ENCODE measurements at regions not wholly inside any gene's neighbourhood (a gene's known extent, or its start where the extent isn't known, plus 50 kb on each side); places are given as distances from the start of the nearest gene placed in this dataset.

- no peak overlapping the region for H2AK5ac ChIP-seq (ENCODE audit: low read length, severe bottlenecking)
- H3K36me3 ChIP-seq (ENCODE audit: control insufficient read depth in 1 of 2, insufficient read depth in 2 of 2, low read depth in 1 of 2, low read length in 2 of 2) = no peaks in the 10 kb centered on the region
- H2BK5ac ChIP-seq (ENCODE audit: low read depth, low read length, poor library complexity, severe bottlenecking) = no peak overlapping the region
- H3K4ac ChIP-seq (ENCODE audit: low read depth in 1 of 2, low read length in 2 of 2) = no peak overlapping the region
- no peaks in the 10 kb centered on the region for H3K79me1 ChIP-seq (replicated peaks; ENCODE audit: low read length, poor library complexity, severe bottlenecking)
- H2BK15ac ChIP-seq (ENCODE audit: low read depth, poor library complexity, severe bottlenecking) = no peak overlapping the region
- no peak for DNase-seq
- no peak overlapping the region for H2BK120ac ChIP-seq (ENCODE audit: low read depth, low read length)
- no peak overlapping the region for H3K4me2 ChIP-seq (ENCODE audit: low read length, poor library complexity, severe bottlenecking)
- no peak overlapping the region for H4K91ac ChIP-seq (ENCODE audit: low read length)
- H3K18ac ChIP-seq (ENCODE audit: low read depth in 1 of 2, low read length in 2 of 2) = no peak overlapping the region
- WGBS = 97% methylated on average over 4 of the region's 5 CpGs
- peaks cover 8% of the 10 kb centered on the region for H3K4me1 ChIP-seq (ENCODE audit: control insufficient read depth, insufficient read depth, low read depth, low read length)
- no peak overlapping the region for H3K9ac ChIP-seq (ENCODE audit: low read length)
- no peak overlapping the region for H3K27ac ChIP-seq (ENCODE audit: low read length, poor library complexity, severe bottlenecking)
- no peak overlapping the region for H2AFZ ChIP-seq (ENCODE audit: low read depth, low read length)
- H4K8ac ChIP-seq (ENCODE audit: low read length) = no peak overlapping the region
- no peak overlapping the region for H3K14ac ChIP-seq (ENCODE audit: low read length in 2 of 2)
- no peak overlapping the region for H3K23ac ChIP-seq (ENCODE audit: low read length in 2 of 2)
- no peak overlapping the region for H2BK12ac ChIP-seq (ENCODE audit: low read length in 2 of 2)
- H3K27me3 ChIP-seq (ENCODE audit: control insufficient read depth in 1 of 2, insufficient read depth in 1 of 2, low read length in 2 of 2) = no peaks in the 10 kb centered on the region
- H3K4me3 ChIP-seq (ENCODE audit: insufficient read depth in 1 of 2, low read depth in 1 of 2, low read length in 2 of 2) = no peak overlapping the region
- H3K9me3 ChIP-seq (ENCODE audit: control insufficient read depth, low read length) = peaks cover 4% of the 10 kb centered on the region
These were observed 189.2 kb upstream of the IER5L start for GRCh38 chr9:129367287-129367686.

GRCh38 chr9:129365196-129365595, 187.1 kb upstream of the IER5L start:
- H3K79me1 ChIP-seq (replicated peaks; ENCODE audit: low read length, poor library complexity, severe bottlenecking) = no peaks in the 10 kb centered on the region
- H3K9me3 ChIP-seq (ENCODE audit: control insufficient read depth, low read length) = peaks cover 4% of the 10 kb centered on the region
- H2BK120ac ChIP-seq (ENCODE audit: low read depth, low read length) = no peak overlapping the region
- H3K27ac ChIP-seq (ENCODE audit: low read length, poor library complexity, severe bottlenecking) = no peak overlapping the region
- no peak overlapping the region for H3K23ac ChIP-seq (ENCODE audit: low read length in 2 of 2)
- H3K4me2 ChIP-seq (ENCODE audit: low read length, poor library complexity, severe bottlenecking) = no peak overlapping the region
- no peak overlapping the region for H2AK5ac ChIP-seq (ENCODE audit: low read length, severe bottlenecking)
- no peak for DNase-seq
- H2BK5ac ChIP-seq (ENCODE audit: low read depth, low read length, poor library complexity, severe bottlenecking) = no peak overlapping the region
- no peak overlapping the region for H2BK12ac ChIP-seq (ENCODE audit: low read length in 2 of 2)
- no peak overlapping the region for H2AFZ ChIP-seq (ENCODE audit: low read depth, low read length)
- peak overlapping the region in 1 of 2 experiments; percentile 32 for H3K4me3 ChIP-seq (ENCODE audit: insufficient read depth in 1 of 2, low read depth in 1 of 2, low read length in 2 of 2)
- H4K8ac ChIP-seq (ENCODE audit: low read length) = no peak overlapping the region
- H3K18ac ChIP-seq (ENCODE audit: low read depth in 1 of 2, low read length in 2 of 2) = no peak overlapping the region
- H3K36me3 ChIP-seq (ENCODE audit: control insufficient read depth in 1 of 2, insufficient read depth in 2 of 2, low read depth in 1 of 2, low read length in 2 of 2) = no peaks in the 10 kb centered on the region
- no peak overlapping the region for H2BK15ac ChIP-seq (ENCODE audit: low read depth, poor library complexity, severe bottlenecking)
- H3K9ac ChIP-seq (ENCODE audit: low read length) = peak overlapping the region; percentile 67
- no peak overlapping the region for H3K14ac ChIP-seq (ENCODE audit: low read length in 2 of 2)
- no peak overlapping the region for H4K91ac ChIP-seq (ENCODE audit: low read length)
- H3K27me3 ChIP-seq (ENCODE audit: control insufficient read depth in 1 of 2, insufficient read depth in 1 of 2, low read length in 2 of 2) = no peaks in the 10 kb centered on the region
- WGBS = 70% methylated on average over 3 of the region's 5 CpGs
- peaks cover 15% of the 10 kb centered on the region for H3K4me1 ChIP-seq (ENCODE audit: control insufficient read depth, insufficient read depth, low read depth, low read length)
- H3K4ac ChIP-seq (ENCODE audit: low read depth in 1 of 2, low read length in 2 of 2) = no peak overlapping the region

GRCh38 chr9:129363216-129363873, 185.3 kb upstream of the IER5L start:
- Histone ChIP-seq H2AK5ac (ENCODE audit: low read length, severe bottlenecking) (peak overlapping the region; percentile 84), H3K4me2 (ENCODE audit: low read length, poor library complexity, severe bottlenecking) (no peak overlapping the region), H2BK15ac (ENCODE audit: low read depth, poor library complexity, severe bottlenecking) (no peak overlapping the region), H3K9me3 (ENCODE audit: control insufficient read depth, low read length) (no peaks in the 10 kb centered on the region), H2BK12ac (ENCODE audit: low read length in 2 of 2) (no peak overlapping the region), H3K18ac (ENCODE audit: low read depth in 1 of 2, low read length in 2 of 2) (peak overlapping the region; percentile 1 to 43), H3K36me3 (ENCODE audit: control insufficient read depth in 1 of 2, insufficient read depth in 2 of 2, low read depth in 1 of 2, low read length in 2 of 2) (no peaks in the 10 kb centered on the region), H3K23ac (ENCODE audit: low read length in 2 of 2) (no peak overlapping the region), H2BK120ac (ENCODE audit: low read depth, low read length) (no peak overlapping the region), H3K79me1 (replicated peaks; ENCODE audit: low read length, poor library complexity, severe bottlenecking) (no peaks in the 10 kb centered on the region), H3K9ac (ENCODE audit: low read length) (no peak overlapping the region), H3K27me3 (ENCODE audit: control insufficient read depth in 1 of 2, insufficient read depth in 1 of 2, low read length in 2 of 2) (no peaks in the 10 kb centered on the region), H3K14ac (ENCODE audit: low read length in 2 of 2) (no peak overlapping the region), H2AFZ (ENCODE audit: low read depth, low read length) (no peak overlapping the region), H3K4ac (ENCODE audit: low read depth in 1 of 2, low read length in 2 of 2) (no peak overlapping the region), H4K8ac (ENCODE audit: low read length) (peak overlapping the region; percentile 62), H3K4me1 (ENCODE audit: control insufficient read depth, insufficient read depth, low read depth, low read length) (peaks cover 17% of the 10 kb centered on the region), H2BK5ac (ENCODE audit: low read depth, low read length, poor library complexity, severe bottlenecking) (no peak overlapping the region), H3K4me3 (ENCODE audit: insufficient read depth in 1 of 2, low read depth in 1 of 2, low read length in 2 of 2) (no peak overlapping the region), H4K91ac (ENCODE audit: low read length) (no peak overlapping the region), H3K27ac (ENCODE audit: low read length, poor library complexity, severe bottlenecking) (no peak overlapping the region)
- 88% methylated on average over 9 of the region's 10 CpGs for WGBS
- DNase-seq = no peak

DNA sequence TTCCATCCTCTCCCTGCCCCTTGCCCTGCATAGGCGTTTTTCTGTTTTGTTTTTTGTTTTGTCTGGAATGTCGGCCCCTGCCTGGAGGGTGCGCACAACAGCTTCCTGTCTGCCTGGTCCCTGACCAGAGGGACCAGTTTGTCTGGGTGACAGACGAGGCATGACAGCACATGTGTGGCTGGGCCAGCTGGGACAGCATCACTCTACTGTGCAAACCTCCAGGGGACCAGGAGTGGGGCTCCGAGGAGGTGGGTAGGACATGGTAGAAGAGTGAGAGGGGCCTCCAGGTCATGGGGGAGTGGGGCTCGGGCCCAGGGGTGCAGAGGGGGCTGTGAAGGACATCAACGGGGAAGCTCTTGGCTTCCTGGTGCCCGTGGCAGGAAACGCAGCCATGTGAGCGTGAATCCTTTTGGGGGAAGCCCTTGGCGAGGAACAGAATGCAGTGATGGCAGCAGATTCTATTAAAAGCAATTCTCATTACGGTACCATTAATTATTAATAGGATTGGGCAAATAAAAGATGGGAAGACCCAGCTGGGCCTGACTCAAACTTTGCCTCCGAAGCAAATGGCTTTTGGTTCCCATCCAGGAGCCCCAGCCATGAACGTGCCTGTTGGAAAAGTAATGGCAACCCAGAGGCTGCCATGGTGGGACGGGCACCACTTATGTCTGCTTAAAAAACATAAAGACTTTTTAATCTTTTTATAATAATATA, 184.4 kb upstream of the IER5L start:
- no peaks in the 10 kb centered on the region for H3K36me3 ChIP-seq (ENCODE audit: control insufficient read depth in 1 of 2, insufficient read depth in 2 of 2, low read depth in 1 of 2, low read length in 2 of 2)
- H4K8ac ChIP-seq (ENCODE audit: low read length) = peak overlapping the region; percentile 71
- H3K27me3 ChIP-seq (ENCODE audit: control insufficient read depth in 1 of 2, insufficient read depth in 1 of 2, low read length in 2 of 2) = no peaks in the 10 kb centered on the region
- peak overlapping the region; percentile 15 for H2BK120ac ChIP-seq (ENCODE audit: low read depth, low read length)
- H3K4ac ChIP-seq (ENCODE audit: low read depth in 1 of 2, low read length in 2 of 2) = peak overlapping the region; percentile 68 to 72
- no peak overlapping the region for H3K9ac ChIP-seq (ENCODE audit: low read length)
- peaks cover 17% of the 10 kb centered on the region for H3K4me1 ChIP-seq (ENCODE audit: control insufficient read depth, insufficient read depth, low read depth, low read length)
- peak overlapping the region in 1 of 2 experiments; percentile 22 for H3K14ac ChIP-seq (ENCODE audit: low read length in 2 of 2)
- DNase-seq = no peak
- H2AFZ ChIP-seq (ENCODE audit: low read depth, low read length) = peak overlapping the region; percentile 11
- no peaks in the 10 kb centered on the region for H3K79me1 ChIP-seq (replicated peaks; ENCODE audit: low read length, poor library complexity, severe bottlenecking)
- H3K4me2 ChIP-seq (ENCODE audit: low read length, poor library complexity, severe bottlenecking) = no peak overlapping the region
- H4K91ac ChIP-seq (ENCODE audit: low read length) = peak overlapping the region; percentile 47
- H2BK12ac ChIP-seq (ENCODE audit: low read length in 2 of 2) = peak overlapping the region in 1 of 2 experiments; percentile 29
- 73% methylated on average over 13 of the region's 15 CpGs for WGBS
- H3K9me3 ChIP-seq (ENCODE audit: control insufficient read depth, low read length) = no peaks in the 10 kb centered on the region
- H2AK5ac ChIP-seq (ENCODE audit: low read length, severe bottlenecking) = peak overlapping the region; percentile 58
- peak overlapping the region; percentile 58 to 76 for H3K18ac ChIP-seq (ENCODE audit: low read depth in 1 of 2, low read length in 2 of 2)
- no peak overlapping the region for H3K4me3 ChIP-seq (ENCODE audit: insufficient read depth in 1 of 2, low read depth in 1 of 2, low read length in 2 of 2)
- H2BK15ac ChIP-seq (ENCODE audit: low read depth, poor library complexity, severe bottlenecking) = no peak overlapping the region
- H2BK5ac ChIP-seq (ENCODE audit: low read depth, low read length, poor library complexity, severe bottlenecking) = no peak overlapping the region
- peak overlapping the region; percentile 51 for H3K27ac ChIP-seq (ENCODE audit: low read length, poor library complexity, severe bottlenecking)
- H3K23ac ChIP-seq (ENCODE audit: low read length in 2 of 2) = no peak overlapping the region

All from mesenchymal stem cell (in vitro differentiated cells and primary cell).